ENCODE measurements at regions not wholly inside any gene's neighbourhood (a gene's known extent, or its start where the extent isn't known, plus 50 kb on each side); places are given as distances from the start of the nearest gene placed in this dataset.
A peak's percentile ranks its signal among the peaks of the same experiment; 100 is the strongest.

GRCh38 chr6:167685654-167686053, 141.1 kb upstream of the AFDN start:
- no peak for DNase-seq (ENCODE audit: low spot score)
- H3K27me3 Mint-ChIP-seq (ENCODE audit: unreplicated experiment), result peaks cover 9% of the 10 kb centered on the region
- H3K4me1 Mint-ChIP-seq (ENCODE audit: unreplicated experiment), result peaks cover 77% of the 10 kb centered on the region
- H3K27ac Mint-ChIP-seq (ENCODE audit: unreplicated experiment), result peak overlapping the region; percentile 13
- no peak for TF ChIP-seq CTCF (IDR thresholded peaks at IDR 0.05; ENCODE audit: unreplicated experiment)
- H3K9me3 Mint-ChIP-seq (ENCODE audit: unreplicated experiment), result no peaks in the 10 kb centered on the region
- H3K36me3 Mint-ChIP-seq (ENCODE audit: low read depth, unreplicated experiment), result peaks cover 4% of the 10 kb centered on the region
- peak overlapping the region; percentile 0 for H3K4me3 Mint-ChIP-seq (ENCODE audit: unreplicated experiment)

GRCh38 chr6:167686204-167686893, 140.4 kb upstream of the AFDN start:
- no peak for TF ChIP-seq CTCF (IDR thresholded peaks at IDR 0.05; ENCODE audit: unreplicated experiment)
- DNase-seq (ENCODE audit: low spot score), result no peak
- Mint-ChIP-seq H3K4me1 (ENCODE audit: unreplicated experiment) (peaks cover 80% of the 10 kb centered on the region), H3K36me3 (ENCODE audit: low read depth, unreplicated experiment) (peaks cover 4% of the 10 kb centered on the region), H3K9me3 (ENCODE audit: unreplicated experiment) (no peaks in the 10 kb centered on the region), H3K27ac (ENCODE audit: unreplicated experiment) (peak overlapping the region; percentile 13), H3K4me3 (ENCODE audit: unreplicated experiment) (peak overlapping the region; percentile 0), H3K27me3 (ENCODE audit: unreplicated experiment) (peaks cover 12% of the 10 kb centered on the region)

GRCh38 chr6:167687116-167687725, 139.5 kb upstream of the AFDN start:
- H3K9me3 Mint-ChIP-seq (ENCODE audit: unreplicated experiment), result no peaks in the 10 kb centered on the region
- H3K4me1 Mint-ChIP-seq (ENCODE audit: unreplicated experiment), result peaks cover 80% of the 10 kb centered on the region
- no peak for DNase-seq (ENCODE audit: low spot score)
- no peak for TF ChIP-seq CTCF (IDR thresholded peaks at IDR 0.05; ENCODE audit: unreplicated experiment)
- H3K4me3 Mint-ChIP-seq (ENCODE audit: unreplicated experiment), result no peak overlapping the region
- H3K27me3 Mint-ChIP-seq (ENCODE audit: unreplicated experiment), result peaks cover 9% of the 10 kb centered on the region
- peaks cover 4% of the 10 kb centered on the region for H3K36me3 Mint-ChIP-seq (ENCODE audit: low read depth, unreplicated experiment)
- H3K27ac Mint-ChIP-seq (ENCODE audit: unreplicated experiment), result no peak overlapping the region

GRCh38 chr6:167688123-167688522, 138.6 kb upstream of the AFDN start:
- H3K36me3 Mint-ChIP-seq (ENCODE audit: low read depth, unreplicated experiment), result peaks cover 4% of the 10 kb centered on the region
- peaks cover 74% of the 10 kb centered on the region for H3K4me1 Mint-ChIP-seq (ENCODE audit: unreplicated experiment)
- TF ChIP-seq CTCF (IDR thresholded peaks at IDR 0.05; ENCODE audit: unreplicated experiment), result no peak
- DNase-seq (ENCODE audit: low spot score), result no peak
- no peak overlapping the region for H3K27ac Mint-ChIP-seq (ENCODE audit: unreplicated experiment)
- H3K27me3 Mint-ChIP-seq (ENCODE audit: unreplicated experiment), result peaks cover 9% of the 10 kb centered on the region
- H3K4me3 Mint-ChIP-seq (ENCODE audit: unreplicated experiment), result no peak overlapping the region
- H3K9me3 Mint-ChIP-seq (ENCODE audit: unreplicated experiment), result no peaks in the 10 kb centered on the region

GRCh38 chr6:167689278-167689677, 137.4 kb upstream of the AFDN start:
- H3K27ac Mint-ChIP-seq (ENCODE audit: unreplicated experiment), result no peak overlapping the region
- no peak overlapping the region for H3K4me3 Mint-ChIP-seq (ENCODE audit: unreplicated experiment)
- peaks cover 4% of the 10 kb centered on the region for H3K36me3 Mint-ChIP-seq (ENCODE audit: low read depth, unreplicated experiment)
- no peak for TF ChIP-seq CTCF (IDR thresholded peaks at IDR 0.05; ENCODE audit: unreplicated experiment)
- DNase-seq (ENCODE audit: low spot score), result no peak
- no peaks in the 10 kb centered on the region for H3K9me3 Mint-ChIP-seq (ENCODE audit: unreplicated experiment)
- peaks cover 4% of the 10 kb centered on the region for H3K27me3 Mint-ChIP-seq (ENCODE audit: unreplicated experiment)
- peaks cover 63% of the 10 kb centered on the region for H3K4me1 Mint-ChIP-seq (ENCODE audit: unreplicated experiment)

All from endothelial cell (in vitro differentiated cells).